Lower lobe of right lung (tissue), 2 donors: ENCODE measurements at regions not wholly inside any gene's neighbourhood (a gene's known extent, or its start where the extent isn't known, plus 50 kb on each side); places are given as distances from the start of the nearest gene placed in this dataset.

Experiments
- ATAC-seq, 2 donors: fragments of 200-7000 bp; cut with Tn5 transposase; one replicate each; pipeline ENCODE4 v1.9.1; 2020 to 2022; ENCODE audit warnings: mild to moderate bottlenecking in 2 of 2, moderate library complexity in 2 of 2
- DNase-seq: peaks from one replicate; pipeline ENCODE4 v3.0.0-alpha.2; 2020
- H3K27ac ChIP-seq: fragments of 200-600 bp; one replicate; pipeline ENCODE4 v1.8.0; 2022
- H3K27me3 ChIP-seq: fragments of 200-600 bp; one replicate; pipeline ENCODE4 v1.8.0; 2022; ENCODE audit warnings: low read depth
- H3K36me3 ChIP-seq: fragments of 200-600 bp; one replicate; pipeline ENCODE4 v1.8.0; 2022; ENCODE audit warnings: mild to moderate bottlenecking
- H3K4me1 ChIP-seq: fragments of 200-600 bp; one replicate; pipeline ENCODE4 v1.8.0; 2022
- H3K4me3 ChIP-seq: fragments of 200-600 bp; one replicate; pipeline ENCODE4 v1.8.0; 2022; ENCODE audit warnings: mild to moderate bottlenecking
- H3K9me3 ChIP-seq: fragments of 200-600 bp; one replicate; pipeline ENCODE4 v1.8.0; 2022
- intact Hi-C: fragments of 100-400 bp; cut with DNase I; formaldehyde crosslinking; loops from one replicate; pipeline ENCODE4 v1.11.0; 2022
- TF ChIP-seq, protein P1 (sequence below): fragments of 200-600 bp; IDR thresholded peaks from one replicate; pipeline ENCODE4 v1.8.0; 2022; ENCODE audit warnings: antibody characterized with exemption, mild to moderate bottlenecking
- donor health status: DM: no; HTN: yes; CAD: no; lungs with severe emphysema.

DNA sequence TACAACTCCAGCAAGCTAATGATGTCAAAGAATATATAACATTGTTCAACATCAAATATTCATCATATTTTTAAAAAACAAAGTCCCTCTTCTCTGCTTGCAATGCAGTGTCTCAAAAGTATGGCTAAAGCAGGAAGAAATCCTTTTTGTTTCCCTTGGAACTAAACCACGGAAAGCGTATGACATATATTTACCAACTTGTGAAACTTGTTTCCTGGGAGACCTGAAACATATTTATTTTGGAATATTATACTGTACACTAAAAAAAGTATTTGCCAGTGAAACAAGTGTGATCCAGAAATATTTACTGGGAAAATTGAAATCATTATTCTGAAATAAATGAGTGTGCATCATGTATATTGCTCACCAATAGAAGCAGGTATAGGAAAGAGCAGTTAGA, 156.0 kb upstream of the ANKRD50 start:
- intact Hi-C loops = no loop called here
- Histone ChIP-seq H3K27me3 (no peaks in the 10 kb centered on the region), H3K27ac (no peak overlapping the region), H3K4me1 (no peaks in the 10 kb centered on the region), H3K36me3 (no peaks in the 10 kb centered on the region), H3K9me3 (no peaks in the 10 kb centered on the region), H3K4me3 (no peak overlapping the region)
- TF ChIP-seq, protein P1, sequence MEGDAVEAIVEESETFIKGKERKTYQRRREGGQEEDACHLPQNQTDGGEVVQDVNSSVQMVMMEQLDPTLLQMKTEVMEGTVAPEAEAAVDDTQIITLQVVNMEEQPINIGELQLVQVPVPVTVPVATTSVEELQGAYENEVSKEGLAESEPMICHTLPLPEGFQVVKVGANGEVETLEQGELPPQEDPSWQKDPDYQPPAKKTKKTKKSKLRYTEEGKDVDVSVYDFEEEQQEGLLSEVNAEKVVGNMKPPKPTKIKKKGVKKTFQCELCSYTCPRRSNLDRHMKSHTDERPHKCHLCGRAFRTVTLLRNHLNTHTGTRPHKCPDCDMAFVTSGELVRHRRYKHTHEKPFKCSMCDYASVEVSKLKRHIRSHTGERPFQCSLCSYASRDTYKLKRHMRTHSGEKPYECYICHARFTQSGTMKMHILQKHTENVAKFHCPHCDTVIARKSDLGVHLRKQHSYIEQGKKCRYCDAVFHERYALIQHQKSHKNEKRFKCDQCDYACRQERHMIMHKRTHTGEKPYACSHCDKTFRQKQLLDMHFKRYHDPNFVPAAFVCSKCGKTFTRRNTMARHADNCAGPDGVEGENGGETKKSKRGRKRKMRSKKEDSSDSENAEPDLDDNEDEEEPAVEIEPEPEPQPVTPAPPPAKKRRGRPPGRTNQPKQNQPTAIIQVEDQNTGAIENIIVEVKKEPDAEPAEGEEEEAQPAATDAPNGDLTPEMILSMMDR = no peak
- ATAC-seq (no peak), DNase-seq (no peak)

DNA sequence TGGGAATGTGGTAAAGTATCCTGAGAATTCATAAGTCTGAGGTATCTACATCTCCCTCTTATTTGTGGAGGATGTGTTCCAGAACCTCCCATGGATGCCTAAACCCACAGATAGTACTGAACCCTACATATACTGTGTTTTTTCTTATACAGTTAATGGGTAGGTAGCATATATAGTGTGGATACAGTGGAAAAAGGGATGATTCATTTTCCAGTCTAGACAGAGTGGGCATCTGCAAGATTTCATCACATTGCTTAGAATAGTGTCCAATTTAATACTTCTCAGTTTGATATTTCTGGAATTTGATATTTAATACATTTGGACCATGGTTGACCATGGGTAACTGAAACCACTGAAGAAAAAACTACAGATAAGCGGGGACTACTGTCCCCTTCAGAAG, 155.0 kb upstream of the ANKRD50 start:
- TF ChIP-seq, protein P1 = no peak
- no peaks in the 10 kb centered on the region for H3K4me1 ChIP-seq
- no peak overlapping the region for H3K27ac ChIP-seq
- DNase-seq = no peak
- H3K4me3 ChIP-seq = no peak overlapping the region
- ATAC-seq = no peak
- H3K36me3 ChIP-seq = no peaks in the 10 kb centered on the region
- H3K9me3 ChIP-seq = no peaks in the 10 kb centered on the region
- no peaks in the 10 kb centered on the region for H3K27me3 ChIP-seq
- intact Hi-C loops = no loop called here

DNA sequence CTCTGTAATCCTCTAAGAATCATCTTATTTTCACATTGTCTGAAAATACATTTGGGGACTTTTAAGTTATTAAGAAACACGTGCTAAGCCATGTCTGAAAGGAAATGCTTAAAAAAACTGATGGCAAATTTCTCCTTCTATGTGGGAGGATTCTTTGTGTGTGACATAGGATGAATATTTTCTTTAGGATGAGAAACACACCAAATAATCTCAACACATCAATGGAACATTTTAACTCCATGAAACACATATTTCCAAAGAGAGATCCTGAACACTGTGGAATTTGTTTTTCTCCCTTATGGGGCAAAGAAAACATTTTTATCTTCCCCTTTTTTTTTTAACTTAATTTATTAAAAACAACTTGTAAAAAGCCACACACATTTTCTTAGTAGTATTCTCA, 153.8 kb upstream of the ANKRD50 start:
- DNase-seq = no peak
- Histone ChIP-seq H3K4me3 (no peak overlapping the region), H3K27ac (no peak overlapping the region), H3K9me3 (no peaks in the 10 kb centered on the region), H3K4me1 (no peaks in the 10 kb centered on the region), H3K36me3 (no peaks in the 10 kb centered on the region), H3K27me3 (no peaks in the 10 kb centered on the region)
- intact Hi-C loops = no loop called here
- TF ChIP-seq, protein P1 = no peak
- ATAC-seq = no peak

DNA sequence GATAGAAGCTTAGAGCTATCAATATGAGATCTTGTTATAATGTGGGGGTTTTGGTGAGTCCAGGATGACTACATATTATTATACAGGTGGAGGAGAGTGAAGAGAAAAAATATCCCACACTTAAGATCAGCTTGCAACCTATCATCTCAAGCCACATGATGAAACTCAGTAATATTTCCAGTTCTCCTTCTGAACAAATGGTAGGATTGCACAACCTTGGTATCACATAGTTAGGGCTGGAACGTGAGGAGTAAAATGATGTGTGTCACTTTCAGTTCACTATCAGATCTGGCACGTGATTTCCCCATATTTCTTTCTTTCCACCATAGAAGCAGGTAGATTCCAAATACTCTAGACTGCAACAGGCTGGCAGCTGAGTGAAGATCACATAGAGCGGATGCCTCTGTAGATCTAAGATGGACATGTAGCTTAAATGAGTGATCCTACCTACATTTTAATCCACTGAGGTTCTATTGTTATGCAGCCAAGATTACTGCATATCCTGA, 150.6 kb upstream of the ANKRD50 start:
- H3K36me3 ChIP-seq = no peaks in the 10 kb centered on the region
- H3K27me3 ChIP-seq = no peaks in the 10 kb centered on the region
- intact Hi-C loops = no loop called here
- ATAC-seq (no peak), DNase-seq (no peak)
- H3K4me1 ChIP-seq = no peaks in the 10 kb centered on the region
- no peaks in the 10 kb centered on the region for H3K9me3 ChIP-seq
- TF ChIP-seq, protein P1 = no peak
- H3K4me3 ChIP-seq = no peak overlapping the region
- H3K27ac ChIP-seq = no peak overlapping the region

DNA sequence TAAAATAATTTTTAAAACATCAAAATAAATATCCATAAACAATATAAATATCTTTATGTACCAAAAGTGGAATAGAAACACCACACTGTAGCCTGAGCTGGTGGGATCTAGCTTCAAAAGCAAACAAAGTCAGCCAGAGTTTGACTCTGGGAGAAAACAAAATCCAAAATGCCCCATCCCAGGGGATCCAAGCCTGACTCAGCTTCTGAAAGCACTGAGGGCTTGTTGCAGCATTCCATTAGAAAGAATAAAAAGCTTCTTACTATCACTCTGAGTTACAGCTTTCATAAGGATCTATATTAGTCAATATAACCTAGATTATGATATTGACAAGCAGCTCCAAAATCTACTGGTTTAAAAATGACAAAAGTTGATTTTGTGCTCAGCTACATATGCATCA, 149.7 kb upstream of the ANKRD50 start:
- Histone ChIP-seq H3K4me1 (no peaks in the 10 kb centered on the region), H3K27ac (no peak overlapping the region), H3K4me3 (no peak overlapping the region), H3K36me3 (no peaks in the 10 kb centered on the region), H3K27me3 (no peaks in the 10 kb centered on the region), H3K9me3 (no peaks in the 10 kb centered on the region)
- TF ChIP-seq, protein P1 = no peak
- ATAC-seq = no peak
- intact Hi-C loops = no loop called here
- no peak for DNase-seq

DNA sequence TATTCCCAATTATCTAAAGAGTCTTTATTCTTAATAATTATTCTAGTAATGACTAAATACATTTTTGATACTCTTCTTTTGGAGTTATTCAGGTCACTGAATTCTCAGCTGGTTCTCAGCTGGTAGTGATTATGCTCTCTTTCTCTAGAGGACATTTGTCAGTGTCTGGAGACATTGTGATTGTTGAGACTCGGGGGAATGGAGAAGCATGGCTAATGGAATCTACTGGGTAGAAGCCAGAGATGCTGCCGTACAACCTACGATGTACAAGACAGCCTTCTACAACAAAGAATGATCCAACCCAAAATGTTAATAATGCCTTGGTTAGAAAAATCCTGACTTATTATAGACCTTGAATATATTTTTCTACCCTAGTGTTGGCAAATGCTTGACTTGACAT, 149.2 kb upstream of the ANKRD50 start:
- TF ChIP-seq, protein P1 = no peak
- Histone ChIP-seq H3K27ac (no peak overlapping the region), H3K27me3 (no peaks in the 10 kb centered on the region), H3K4me3 (no peak overlapping the region), H3K9me3 (no peaks in the 10 kb centered on the region), H3K36me3 (no peaks in the 10 kb centered on the region), H3K4me1 (no peaks in the 10 kb centered on the region)
- intact Hi-C loops = no loop called here
- no peak for DNase-seq
- no peak for ATAC-seq
